HCT116 (cell line): ENCODE measurements at regions not wholly inside any gene's neighbourhood (a gene's known extent, or its start where the extent isn't known, plus 50 kb on each side); places are given as distances from the start of the nearest gene placed in this dataset.

ENCODE experiments used
- CTCF ChIP-seq, 3 experiments: fragments of 200-600 bp in 1 of 3; sonication (generic) in 1 of 3; IDR thresholded peaks in 2 of 3; conservative IDR thresholded peaks in 1 of 3; 2 replicates each; pipeline ENCODE4 v1.5.1; 2012 to 2017; ENCODE audit warnings: low read depth in 2 of 3, low read length in 2 of 3, antibody characterized with exemption in 1 of 3, borderline replicate concordance in 1 of 3, control low read depth in 1 of 3, mild to moderate bottlenecking in 1 of 3, mixed read lengths in 1 of 3, mixed run types in 1 of 3, moderate library complexity in 1 of 3; ENCODE audit not compliant: insufficient read depth in 1 of 3
- ELF1 ChIP-seq: IDR thresholded peaks from 2 replicates; pipeline ENCODE4 v1.6.1; 2012; ENCODE audit warnings: low read depth, borderline replicate concordance
- EZH2 ChIP-seq: fragments of 200-600 bp; sonication (generic); IDR thresholded peaks from 2 replicates; pipeline ENCODE4 v1.6.1; 2017; ENCODE audit warnings: antibody characterized with exemption, mixed run types
- EZH2phosphoT487 ChIP-seq: fragments of 200-600 bp; IDR thresholded peaks from 2 replicates; pipeline ENCODE4 v1.6.1; 2018; ENCODE audit warnings: antibody characterized with exemption, borderline replicate concordance
- JUND ChIP-seq: IDR thresholded peaks from 2 replicates; pipeline ENCODE4 v1.6.1; 2012
- POLR2A ChIP-seq: IDR thresholded peaks from 2 replicates; pipeline ENCODE4 v1.7.0; 2011; ENCODE audit warnings: borderline replicate concordance; ENCODE audit not compliant: insufficient read depth, insufficient read length; ENCODE audit errors: extremely low read depth
- POLR2AphosphoS5 ChIP-seq: IDR thresholded peaks from 2 replicates; pipeline ENCODE4 v1.6.1; 2011; ENCODE audit warnings: mild to moderate bottlenecking, low read depth, low read length, moderate library complexity
- RAD21 ChIP-seq: IDR thresholded peaks from 2 replicates; pipeline ENCODE4 v1.6.1; 2012; ENCODE audit warnings: low read depth, mild to moderate bottlenecking
- ZNF274 ChIP-seq: fragments of 200-500 bp; sonication (Bioruptor generic); IDR thresholded peaks from 2 replicates; pipeline ENCODE4 v1.6.1; 2014; ENCODE audit warnings: mild to moderate bottlenecking, low read depth, low read length, inconsistent platforms
- TF ChIP-seq, protein P1 (sequence below): IDR thresholded peaks from 2 replicates; pipeline ENCODE4 v1.6.1; 2012

GRCh38 chr7:108711611-108712010 is 141.9 kb downstream of the DNAJB9 start:
- TF ChIP-seq POLR2A = no peak
- no peak for TF ChIP-seq CTCF (IDR thresholded peaks at IDR 0.05 in 2 of 3, conservative IDR thresholded peaks at IDR 0.05 in 1 of 3; ENCODE audit: borderline replicate concordance in 1 of 3, insufficient read depth in 1 of 3, low read depth in 2 of 3, low read length in 2 of 3)
- TF ChIP-seq EZH2 = no peak
- no peak for TF ChIP-seq RAD21
- no peak for TF ChIP-seq POLR2AphosphoS5
- TF ChIP-seq, protein P1, sequence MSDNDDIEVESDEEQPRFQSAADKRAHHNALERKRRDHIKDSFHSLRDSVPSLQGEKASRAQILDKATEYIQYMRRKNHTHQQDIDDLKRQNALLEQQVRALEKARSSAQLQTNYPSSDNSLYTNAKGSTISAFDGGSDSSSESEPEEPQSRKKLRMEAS = no peak
- TF ChIP-seq ELF1 = no peak
- TF ChIP-seq EZH2phosphoT487 = no peak
- no peak for TF ChIP-seq JUND
- TF ChIP-seq ZNF274 = no peak
